ENCODE measurements at regions not wholly inside any gene's neighbourhood (a gene's known extent, or its start where the extent isn't known, plus 50 kb on each side); places are given as distances from the start of the nearest gene placed in this dataset.

- H3K4me3 ChIP-seq (ENCODE audit: low read depth, low read length) = no peak overlapping the region
- no peak for TF ChIP-seq CTCF (IDR thresholded peaks at IDR 0.05; ENCODE audit: borderline replicate concordance, insufficient read depth, low read depth, low read length)
Measured at GRCh38 chr22:49021926-49022815, 805.5 kb downstream of the BRD1 start.

GRCh38 chr22:49021131-49021925, 806.3 kb downstream of the BRD1 start:
- no peak for TF ChIP-seq CTCF (IDR thresholded peaks at IDR 0.05; ENCODE audit: borderline replicate concordance, insufficient read depth, low read depth, low read length)
- H3K4me3 ChIP-seq (ENCODE audit: low read depth, low read length) = no peak overlapping the region

- TF ChIP-seq CTCF (IDR thresholded peaks at IDR 0.05; ENCODE audit: borderline replicate concordance, insufficient read depth, low read depth, low read length) = no peak
- H3K4me3 ChIP-seq (ENCODE audit: low read depth, low read length) = no peak overlapping the region
Measured at GRCh38 chr22:49019737-49020713, 807.6 kb downstream of the BRD1 start.

GRCh38 chr22:49018601-49019000, 809.1 kb downstream of the BRD1 start:
- no peak overlapping the region for H3K4me3 ChIP-seq (ENCODE audit: low read depth, low read length)
- TF ChIP-seq CTCF (IDR thresholded peaks at IDR 0.05; ENCODE audit: borderline replicate concordance, insufficient read depth, low read depth, low read length) = no peak

- no peak for TF ChIP-seq CTCF (IDR thresholded peaks at IDR 0.05; ENCODE audit: borderline replicate concordance, insufficient read depth, low read depth, low read length)
- H3K4me3 ChIP-seq (ENCODE audit: low read depth, low read length) = no peak overlapping the region
Measured at GRCh38 chr22:49017482-49018329, 810.0 kb downstream of the BRD1 start.
